Tibial nerve (tissue), 3 donors: ENCODE measurements at regions not wholly inside any gene's neighbourhood (a gene's known extent, or its start where the extent isn't known, plus 50 kb on each side); places are given as distances from the start of the nearest gene placed in this dataset.

Experiments
- POLR2A ChIP-seq, 2 donors: fragments of 450-650 bp; IDR thresholded peaks; one replicate each; pipeline ENCODE4 v1.6.1; 2017; ENCODE audit warnings: antibody characterized with exemption in 2 of 2, mild to moderate bottlenecking in 2 of 2, moderate library complexity in 2 of 2
- TF ChIP-seq, protein P1 (sequence below), 5 experiments: fragments of 200-600 bp in 3 of 5; fragments of 450-650 bp in 2 of 5; sonication (generic) in 3 of 5; IDR thresholded peaks; one replicate each; pipeline ENCODE4 v1.5.1; 2016 to 2019; ENCODE audit warnings: antibody characterized with exemption in 5 of 5, mild to moderate bottlenecking in 3 of 5, moderate library complexity in 2 of 5

DNA sequence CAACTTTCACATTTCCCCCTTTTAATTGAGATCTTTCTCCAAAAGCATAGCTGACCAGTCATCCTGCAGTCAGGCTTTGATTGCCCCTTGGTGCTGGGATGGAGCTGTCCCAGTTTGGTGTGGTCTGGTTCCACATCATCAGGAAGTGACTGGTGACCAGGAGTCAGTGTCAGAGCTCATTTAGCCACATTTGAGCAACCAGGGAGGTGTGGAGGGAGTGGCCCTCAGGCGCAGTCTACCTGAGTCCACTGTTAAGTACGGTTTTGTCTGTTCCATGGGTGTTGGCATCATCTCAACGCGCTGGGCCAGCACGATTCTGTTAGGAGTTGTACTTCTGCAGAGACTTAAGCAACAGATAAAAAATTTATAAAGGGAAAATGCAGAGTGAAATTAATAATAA is 52.6 kb downstream of the RGS12 start:
- TF ChIP-seq, protein P1, sequence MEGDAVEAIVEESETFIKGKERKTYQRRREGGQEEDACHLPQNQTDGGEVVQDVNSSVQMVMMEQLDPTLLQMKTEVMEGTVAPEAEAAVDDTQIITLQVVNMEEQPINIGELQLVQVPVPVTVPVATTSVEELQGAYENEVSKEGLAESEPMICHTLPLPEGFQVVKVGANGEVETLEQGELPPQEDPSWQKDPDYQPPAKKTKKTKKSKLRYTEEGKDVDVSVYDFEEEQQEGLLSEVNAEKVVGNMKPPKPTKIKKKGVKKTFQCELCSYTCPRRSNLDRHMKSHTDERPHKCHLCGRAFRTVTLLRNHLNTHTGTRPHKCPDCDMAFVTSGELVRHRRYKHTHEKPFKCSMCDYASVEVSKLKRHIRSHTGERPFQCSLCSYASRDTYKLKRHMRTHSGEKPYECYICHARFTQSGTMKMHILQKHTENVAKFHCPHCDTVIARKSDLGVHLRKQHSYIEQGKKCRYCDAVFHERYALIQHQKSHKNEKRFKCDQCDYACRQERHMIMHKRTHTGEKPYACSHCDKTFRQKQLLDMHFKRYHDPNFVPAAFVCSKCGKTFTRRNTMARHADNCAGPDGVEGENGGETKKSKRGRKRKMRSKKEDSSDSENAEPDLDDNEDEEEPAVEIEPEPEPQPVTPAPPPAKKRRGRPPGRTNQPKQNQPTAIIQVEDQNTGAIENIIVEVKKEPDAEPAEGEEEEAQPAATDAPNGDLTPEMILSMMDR (IDR thresholded peaks at IDR 0.05) = no peak
- no peak for TF ChIP-seq POLR2A (IDR thresholded peaks at IDR 0.05)
